CD4-positive, alpha-beta T cell treated with Interleukin-10 for 1 hour (primary cell): ENCODE measurements at regions not wholly inside any gene's neighbourhood (a gene's known extent, or its start where the extent isn't known, plus 50 kb on each side); places are given as distances from the start of the nearest gene placed in this dataset.

Experiments
- DNase-seq: peaks from one replicate; pipeline ENCODE4 v3.0.0-alpha.2; 2020

GRCh38 chr6:90663873-90664272, 77.0 kb upstream of the MAP3K7 start:
- DNase-seq = no peak

GRCh38 chr6:90663106-90663505, 76.2 kb upstream of the MAP3K7 start:
- DNase-seq = no peak

- DNase-seq = no peak
Measured at GRCh38 chr6:90660931-90661330, 74.1 kb upstream of the MAP3K7 start.

GRCh38 chr6:90658497-90658896, 71.6 kb upstream of the MAP3K7 start:
- no peak for DNase-seq

GRCh38 chr6:90656325-90656724, 69.5 kb upstream of the MAP3K7 start:
- no peak for DNase-seq

GRCh38 chr6:90654806-90655205, 67.9 kb upstream of the MAP3K7 start:
- DNase-seq = no peak

- DNase-seq = no peak
Measured at GRCh38 chr6:90654166-90654565, 67.3 kb upstream of the MAP3K7 start.

- no peak for DNase-seq
Measured at GRCh38 chr6:90653750-90654149, 66.9 kb upstream of the MAP3K7 start.

GRCh38 chr6:90650041-90650940, 63.4 kb upstream of the MAP3K7 start:
- no peak for DNase-seq

GRCh38 chr6:90648873-90649272, 62.0 kb upstream of the MAP3K7 start:
- no peak for DNase-seq

- DNase-seq = no peak
Measured at GRCh38 chr6:90646940-90647339, 60.1 kb upstream of the MAP3K7 start.

GRCh38 chr6:90645634-90646033, 58.8 kb upstream of the MAP3K7 start:
- DNase-seq = no peak

- DNase-seq = no peak
Measured at GRCh38 chr6:90644492-90644891, 57.6 kb upstream of the MAP3K7 start.

- DNase-seq = no peak
Measured at GRCh38 chr6:90643381-90643780, 56.5 kb upstream of the MAP3K7 start.

- no peak for DNase-seq
Measured at GRCh38 chr6:90637320-90637719, 50.4 kb upstream of the MAP3K7 start.
